ENCODE measurements at regions not wholly inside any gene's neighbourhood (a gene's known extent, or its start where the extent isn't known, plus 50 kb on each side); places are given as distances from the start of the nearest gene placed in this dataset.

DNA sequence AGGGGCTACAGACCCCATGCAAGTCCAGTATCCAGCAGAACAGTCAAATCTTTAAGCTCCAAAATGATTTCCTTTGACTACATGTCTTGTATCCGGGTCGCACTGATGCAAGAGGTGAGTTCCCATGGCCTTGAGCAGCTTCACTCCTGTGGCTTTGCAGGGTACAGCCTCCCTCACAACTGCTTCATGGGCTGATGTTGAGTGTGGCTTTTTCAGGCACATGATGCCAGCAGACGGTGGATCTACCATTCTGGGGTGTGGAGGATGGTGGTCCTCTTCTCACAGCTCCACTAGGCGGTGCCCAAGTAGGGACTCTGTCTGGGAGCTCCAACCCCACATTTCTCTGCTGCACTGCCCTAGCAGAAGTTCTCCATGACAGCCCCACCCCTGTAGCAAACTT lies 208.4 kb downstream of the INSIG2 start:
- intact Hi-C loops (cut with micrococcal nuclease; ENCODE audit: unreplicated experiment), result no loop called here
- Histone ChIP-seq H3K4me3 (ENCODE audit: low read depth, low read length, poor library complexity, severe bottlenecking) (no peak overlapping the region), H3K27me3 (replicated peaks; ENCODE audit: insufficient read depth, low read depth, low read length, poor library complexity) (no peaks in the 10 kb centered on the region), H3K36me3 (ENCODE audit: insufficient read depth, low read length, poor library complexity, severe bottlenecking) (no peaks in the 10 kb centered on the region), H3K4me1 (ENCODE audit: insufficient read depth, low read length, poor library complexity, severe bottlenecking) (no peaks in the 10 kb centered on the region), H3K9me3 (ENCODE audit: low read depth, low read length, poor library complexity, severe bottlenecking) (no peaks in the 10 kb centered on the region), H3K27ac (ENCODE audit: low read depth, low read length, poor library complexity, severe bottlenecking) (no peak overlapping the region)
- BruUV-seq (replicated peaks), result no TSS peak
- POLR2A ChIA-PET (ENCODE audit: low non-redundant PET), result no interaction called here
- CTCF ChIA-PET, result no interaction called here
- TF ChIP-seq, protein P1, sequence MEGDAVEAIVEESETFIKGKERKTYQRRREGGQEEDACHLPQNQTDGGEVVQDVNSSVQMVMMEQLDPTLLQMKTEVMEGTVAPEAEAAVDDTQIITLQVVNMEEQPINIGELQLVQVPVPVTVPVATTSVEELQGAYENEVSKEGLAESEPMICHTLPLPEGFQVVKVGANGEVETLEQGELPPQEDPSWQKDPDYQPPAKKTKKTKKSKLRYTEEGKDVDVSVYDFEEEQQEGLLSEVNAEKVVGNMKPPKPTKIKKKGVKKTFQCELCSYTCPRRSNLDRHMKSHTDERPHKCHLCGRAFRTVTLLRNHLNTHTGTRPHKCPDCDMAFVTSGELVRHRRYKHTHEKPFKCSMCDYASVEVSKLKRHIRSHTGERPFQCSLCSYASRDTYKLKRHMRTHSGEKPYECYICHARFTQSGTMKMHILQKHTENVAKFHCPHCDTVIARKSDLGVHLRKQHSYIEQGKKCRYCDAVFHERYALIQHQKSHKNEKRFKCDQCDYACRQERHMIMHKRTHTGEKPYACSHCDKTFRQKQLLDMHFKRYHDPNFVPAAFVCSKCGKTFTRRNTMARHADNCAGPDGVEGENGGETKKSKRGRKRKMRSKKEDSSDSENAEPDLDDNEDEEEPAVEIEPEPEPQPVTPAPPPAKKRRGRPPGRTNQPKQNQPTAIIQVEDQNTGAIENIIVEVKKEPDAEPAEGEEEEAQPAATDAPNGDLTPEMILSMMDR (conservative IDR thresholded peaks at IDR 0.05; ENCODE audit: low read depth, low read length), result no peak
- no peak for TF ChIP-seq EZH2 (IDR thresholded peaks at IDR 0.05; ENCODE audit: borderline replicate concordance, low read depth, low read length, poor library complexity, severe bottlenecking)
- DNase-seq (ENCODE audit: low spot score), result no peak

DNA sequence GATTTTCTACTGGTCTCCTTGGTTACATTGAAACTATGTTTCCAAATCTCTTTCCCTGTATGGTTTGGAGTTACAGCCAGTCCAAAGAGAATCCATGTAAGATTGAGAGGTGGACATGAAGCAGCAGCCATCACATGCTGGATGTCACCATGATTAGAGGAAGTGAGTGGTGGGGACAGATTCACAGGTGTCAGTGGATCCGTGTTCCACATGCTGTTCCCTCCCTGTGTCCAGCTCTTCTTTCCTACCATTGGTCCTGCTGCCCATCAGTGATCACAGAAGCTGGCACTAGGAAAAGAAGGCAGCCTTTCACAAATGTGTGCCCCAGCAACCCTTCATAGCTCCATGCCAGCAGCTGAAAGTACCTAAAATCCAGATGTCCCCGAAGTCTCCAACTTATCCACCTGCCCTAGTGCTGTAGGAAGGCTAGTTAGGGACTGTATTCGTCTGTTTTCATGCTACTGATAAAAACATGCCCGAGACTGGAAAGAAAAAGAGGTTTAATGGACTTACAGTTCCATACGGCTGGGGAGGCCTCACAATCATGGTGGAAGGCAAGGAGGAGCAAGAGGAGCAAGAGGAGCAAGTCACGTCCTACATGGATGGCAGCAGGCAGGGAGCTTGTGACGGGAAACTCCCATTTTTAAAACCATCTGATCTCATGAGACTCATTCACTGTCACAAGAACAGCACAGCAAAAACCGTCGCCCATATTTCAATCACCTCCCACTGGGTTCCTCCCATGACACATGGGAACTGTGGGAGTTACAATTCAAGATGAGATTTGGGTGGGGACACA lies 207.5 kb downstream of the INSIG2 start:
- CTCF ChIA-PET, result no interaction called here
- Histone ChIP-seq H3K36me3 (ENCODE audit: insufficient read depth, low read length, poor library complexity, severe bottlenecking) (no peaks in the 10 kb centered on the region), H3K9me3 (ENCODE audit: low read depth, low read length, poor library complexity, severe bottlenecking) (no peaks in the 10 kb centered on the region), H3K4me1 (ENCODE audit: insufficient read depth, low read length, poor library complexity, severe bottlenecking) (no peaks in the 10 kb centered on the region), H3K4me3 (ENCODE audit: low read depth, low read length, poor library complexity, severe bottlenecking) (no peak overlapping the region), H3K27me3 (replicated peaks; ENCODE audit: insufficient read depth, low read depth, low read length, poor library complexity) (no peaks in the 10 kb centered on the region), H3K27ac (ENCODE audit: low read depth, low read length, poor library complexity, severe bottlenecking) (no peak overlapping the region)
- DNase-seq (ENCODE audit: low spot score), result no peak
- TF ChIP-seq, protein P1 (conservative IDR thresholded peaks at IDR 0.05; ENCODE audit: low read depth, low read length), result no peak
- TF ChIP-seq EZH2 (IDR thresholded peaks at IDR 0.05; ENCODE audit: borderline replicate concordance, low read depth, low read length, poor library complexity, severe bottlenecking), result no peak
- no TSS peak for BruUV-seq (replicated peaks)
- POLR2A ChIA-PET (ENCODE audit: low non-redundant PET), result no interaction called here
- intact Hi-C loops (cut with micrococcal nuclease; ENCODE audit: unreplicated experiment), result no loop called here

DNA sequence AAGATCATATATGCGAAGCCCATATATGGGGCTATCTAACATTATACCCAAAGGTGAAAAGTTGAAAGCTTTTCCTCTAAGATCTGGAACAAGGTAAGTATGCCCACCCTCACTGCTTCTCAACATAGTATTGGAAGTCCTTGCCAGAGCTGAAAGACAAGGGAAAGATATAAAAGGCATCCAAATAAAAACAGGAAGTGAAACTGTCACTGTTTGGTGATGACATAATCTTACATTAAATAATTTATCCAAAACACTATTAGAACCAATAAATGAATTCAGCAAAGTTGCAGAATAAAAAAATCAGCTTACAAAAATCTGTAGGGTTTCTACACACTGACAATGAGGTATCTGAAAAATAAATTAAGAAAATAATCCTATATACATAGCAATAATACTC lies 205.8 kb downstream of the INSIG2 start:
- Histone ChIP-seq H3K4me1 (ENCODE audit: insufficient read depth, low read length, poor library complexity, severe bottlenecking) (no peaks in the 10 kb centered on the region), H3K4me3 (ENCODE audit: low read depth, low read length, poor library complexity, severe bottlenecking) (no peak overlapping the region), H3K27me3 (replicated peaks; ENCODE audit: insufficient read depth, low read depth, low read length, poor library complexity) (no peaks in the 10 kb centered on the region), H3K36me3 (ENCODE audit: insufficient read depth, low read length, poor library complexity, severe bottlenecking) (no peaks in the 10 kb centered on the region), H3K9me3 (ENCODE audit: low read depth, low read length, poor library complexity, severe bottlenecking) (no peaks in the 10 kb centered on the region), H3K27ac (ENCODE audit: low read depth, low read length, poor library complexity, severe bottlenecking) (no peak overlapping the region)
- no TSS peak for BruUV-seq (replicated peaks)
- intact Hi-C loops (cut with micrococcal nuclease; ENCODE audit: unreplicated experiment), result no loop called here
- CTCF ChIA-PET, result no interaction called here
- POLR2A ChIA-PET (ENCODE audit: low non-redundant PET), result no interaction called here
- TF ChIP-seq, protein P1 (conservative IDR thresholded peaks at IDR 0.05; ENCODE audit: low read depth, low read length), result no peak
- no peak for TF ChIP-seq EZH2 (IDR thresholded peaks at IDR 0.05; ENCODE audit: borderline replicate concordance, low read depth, low read length, poor library complexity, severe bottlenecking)
- DNase-seq (ENCODE audit: low spot score), result no peak

All from A673 (cell line).